ENCODE measurements at regions not wholly inside any gene's neighbourhood (a gene's known extent, or its start where the extent isn't known, plus 50 kb on each side); places are given as distances from the start of the nearest gene placed in this dataset.

- TF ChIP-seq POLR2A (IDR thresholded peaks at IDR 0.05), result no peak
- TF ChIP-seq, protein P1, sequence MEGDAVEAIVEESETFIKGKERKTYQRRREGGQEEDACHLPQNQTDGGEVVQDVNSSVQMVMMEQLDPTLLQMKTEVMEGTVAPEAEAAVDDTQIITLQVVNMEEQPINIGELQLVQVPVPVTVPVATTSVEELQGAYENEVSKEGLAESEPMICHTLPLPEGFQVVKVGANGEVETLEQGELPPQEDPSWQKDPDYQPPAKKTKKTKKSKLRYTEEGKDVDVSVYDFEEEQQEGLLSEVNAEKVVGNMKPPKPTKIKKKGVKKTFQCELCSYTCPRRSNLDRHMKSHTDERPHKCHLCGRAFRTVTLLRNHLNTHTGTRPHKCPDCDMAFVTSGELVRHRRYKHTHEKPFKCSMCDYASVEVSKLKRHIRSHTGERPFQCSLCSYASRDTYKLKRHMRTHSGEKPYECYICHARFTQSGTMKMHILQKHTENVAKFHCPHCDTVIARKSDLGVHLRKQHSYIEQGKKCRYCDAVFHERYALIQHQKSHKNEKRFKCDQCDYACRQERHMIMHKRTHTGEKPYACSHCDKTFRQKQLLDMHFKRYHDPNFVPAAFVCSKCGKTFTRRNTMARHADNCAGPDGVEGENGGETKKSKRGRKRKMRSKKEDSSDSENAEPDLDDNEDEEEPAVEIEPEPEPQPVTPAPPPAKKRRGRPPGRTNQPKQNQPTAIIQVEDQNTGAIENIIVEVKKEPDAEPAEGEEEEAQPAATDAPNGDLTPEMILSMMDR (IDR thresholded peaks at IDR 0.05), result no peak
Measured at GRCh38 chr1:185368313-185368855, 51.3 kb upstream of the IVNS1ABP start.
